ENCODE measurements at regions not wholly inside any gene's neighbourhood (a gene's known extent, or its start where the extent isn't known, plus 50 kb on each side); places are given as distances from the start of the nearest gene placed in this dataset.

DNA sequence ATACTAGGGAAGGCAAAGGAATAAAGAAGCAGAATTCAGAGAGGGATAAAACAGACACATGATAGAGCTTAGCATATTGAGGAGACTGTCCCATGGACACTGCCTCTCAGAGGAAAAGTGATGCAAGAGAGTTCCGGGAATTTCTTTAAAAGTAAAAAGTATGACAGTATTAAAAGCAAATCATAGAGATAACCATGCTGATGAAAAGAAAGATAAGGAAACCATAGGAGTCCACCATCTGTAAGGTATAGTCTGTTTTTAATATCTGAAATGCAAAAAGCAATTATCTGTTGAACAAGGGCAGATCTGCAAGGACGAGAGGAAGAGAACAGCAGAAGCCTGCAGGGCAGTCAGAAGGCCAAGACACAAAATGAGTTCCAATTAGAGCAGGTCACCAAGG, 495.9 kb upstream of the GOLIM4 start:
- H3K9me3 Mint-ChIP-seq = peaks cover 12% of the 10 kb centered on the region
- H3K27ac Mint-ChIP-seq = no peak overlapping the region
- DNase-seq = no peak
- H3K4me3 Mint-ChIP-seq = no peak overlapping the region
- no peak for TF ChIP-seq CTCF (IDR thresholded peaks at IDR 0.05)
- H3K36me3 Mint-ChIP-seq (ENCODE audit: low read depth) = no peaks in the 10 kb centered on the region
- H3K27me3 Mint-ChIP-seq (ENCODE audit: insufficient read depth) = no peaks in the 10 kb centered on the region
- H3K4me1 Mint-ChIP-seq (ENCODE audit: low read depth) = no peaks in the 10 kb centered on the region

GRCh38 chr3:168589376-168589775, 493.7 kb upstream of the GOLIM4 start:
- H3K27ac Mint-ChIP-seq = no peak overlapping the region
- no peak for TF ChIP-seq CTCF (IDR thresholded peaks at IDR 0.05)
- no peaks in the 10 kb centered on the region for H3K36me3 Mint-ChIP-seq (ENCODE audit: low read depth)
- H3K27me3 Mint-ChIP-seq (ENCODE audit: insufficient read depth) = no peaks in the 10 kb centered on the region
- H3K4me1 Mint-ChIP-seq (ENCODE audit: low read depth) = no peaks in the 10 kb centered on the region
- no peak for DNase-seq
- no peak overlapping the region for H3K4me3 Mint-ChIP-seq
- peaks cover 9% of the 10 kb centered on the region for H3K9me3 Mint-ChIP-seq

DNA sequence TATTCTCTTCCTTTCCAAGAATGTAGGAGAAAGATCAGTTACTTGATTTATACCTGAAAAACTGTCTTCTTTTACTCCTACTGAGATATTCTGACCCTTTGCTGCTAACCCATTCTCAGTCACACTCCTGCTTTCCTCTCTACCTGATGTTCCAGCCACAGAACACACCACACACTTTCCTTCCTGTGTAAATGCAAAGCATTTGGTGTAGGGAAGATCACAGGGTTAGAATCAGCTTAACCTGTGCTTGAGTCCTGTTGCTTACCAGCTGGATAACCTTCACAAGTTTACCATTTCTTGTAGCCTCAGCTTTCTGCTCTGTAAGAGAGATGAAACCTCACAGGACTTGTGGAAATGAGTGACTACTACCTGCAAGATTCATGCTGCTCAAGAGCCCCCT, 489.8 kb upstream of the GOLIM4 start:
- H3K9me3 Mint-ChIP-seq = peaks cover 7% of the 10 kb centered on the region
- no peaks in the 10 kb centered on the region for H3K27me3 Mint-ChIP-seq (ENCODE audit: insufficient read depth)
- no peak for TF ChIP-seq CTCF (IDR thresholded peaks at IDR 0.05)
- H3K4me3 Mint-ChIP-seq = no peak overlapping the region
- no peak overlapping the region for H3K27ac Mint-ChIP-seq
- H3K4me1 Mint-ChIP-seq (ENCODE audit: low read depth) = no peaks in the 10 kb centered on the region
- no peak for DNase-seq
- no peaks in the 10 kb centered on the region for H3K36me3 Mint-ChIP-seq (ENCODE audit: low read depth)

- H3K36me3 Mint-ChIP-seq (ENCODE audit: low read depth) = no peaks in the 10 kb centered on the region
- H3K27ac Mint-ChIP-seq = no peak overlapping the region
- H3K4me1 Mint-ChIP-seq (ENCODE audit: low read depth) = no peaks in the 10 kb centered on the region
- DNase-seq = no peak
- no peak overlapping the region for H3K4me3 Mint-ChIP-seq
- no peak for TF ChIP-seq CTCF (IDR thresholded peaks at IDR 0.05)
- peaks cover 9% of the 10 kb centered on the region for H3K9me3 Mint-ChIP-seq
- no peaks in the 10 kb centered on the region for H3K27me3 Mint-ChIP-seq (ENCODE audit: insufficient read depth)
Measured at GRCh38 chr3:168583977-168584376, 488.3 kb upstream of the GOLIM4 start.

GRCh38 chr3:168582503-168582902, 486.8 kb upstream of the GOLIM4 start:
- DNase-seq = no peak
- Mint-ChIP-seq H3K4me1 (ENCODE audit: low read depth) (no peaks in the 10 kb centered on the region), H3K9me3 (peaks cover 12% of the 10 kb centered on the region), H3K4me3 (no peak overlapping the region), H3K27ac (no peak overlapping the region), H3K36me3 (ENCODE audit: low read depth) (no peaks in the 10 kb centered on the region), H3K27me3 (ENCODE audit: insufficient read depth) (no peaks in the 10 kb centered on the region)
- TF ChIP-seq CTCF (IDR thresholded peaks at IDR 0.05) = no peak

- H3K27me3 Mint-ChIP-seq (ENCODE audit: insufficient read depth) = no peaks in the 10 kb centered on the region
- no peaks in the 10 kb centered on the region for H3K4me1 Mint-ChIP-seq (ENCODE audit: low read depth)
- no peak for DNase-seq
- no peak overlapping the region for H3K4me3 Mint-ChIP-seq
- H3K27ac Mint-ChIP-seq = no peak overlapping the region
- peaks cover 12% of the 10 kb centered on the region for H3K9me3 Mint-ChIP-seq
- TF ChIP-seq CTCF (IDR thresholded peaks at IDR 0.05) = no peak
- H3K36me3 Mint-ChIP-seq (ENCODE audit: low read depth) = no peaks in the 10 kb centered on the region
Measured at GRCh38 chr3:168581771-168582225, 486.1 kb upstream of the GOLIM4 start.
